Panc1 (cell line): ENCODE measurements at regions not wholly inside any gene's neighbourhood (a gene's known extent, or its start where the extent isn't known, plus 50 kb on each side); places are given as distances from the start of the nearest gene placed in this dataset.

ENCODE experiments used
- CTCF ChIP-seq: fragments of 450-650 bp; IDR thresholded peaks from 2 replicates; pipeline ENCODE4 v1.5.1; 2017; ENCODE audit warnings: mild to moderate bottlenecking
- REST ChIP-seq, 2 experiments: IDR thresholded peaks; 2 replicates each; pipeline ENCODE4 v1.6.1; 2011 to 2012; ENCODE audit warnings: low read depth in 2 of 2, control low read depth in 1 of 2, low read length in 1 of 2, mild to moderate bottlenecking in 1 of 2, moderate library complexity in 1 of 2; ENCODE audit not compliant: insufficient read depth in 1 of 2

DNA sequence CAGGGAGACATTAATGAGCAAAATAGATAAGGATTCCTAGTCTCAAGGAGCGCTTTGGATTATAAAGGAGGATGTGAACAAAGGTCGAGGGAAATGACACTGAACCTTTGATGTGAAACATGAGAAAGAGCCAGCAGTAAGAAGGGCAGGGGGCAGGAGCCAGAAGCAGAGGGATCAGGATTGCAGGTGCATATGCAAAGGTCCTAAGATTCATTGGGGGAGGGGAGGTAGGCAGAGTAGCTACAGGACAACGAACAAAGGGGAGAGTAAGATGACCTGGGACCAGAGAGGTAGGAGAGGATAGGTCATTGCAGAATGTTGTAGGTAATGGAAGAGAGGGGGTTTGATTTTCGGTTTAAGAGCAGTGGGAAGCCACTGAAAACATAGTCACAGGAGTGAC is 129.2 kb upstream of the TRPM3 start:
- TF ChIP-seq CTCF: no peak
- TF ChIP-seq REST (IDR thresholded peaks at IDR 0.05; ENCODE audit: insufficient read depth in 1 of 2, low read depth in 2 of 2, low read length in 1 of 2): no peak
